DND-41 (cell line): ENCODE measurements at regions not wholly inside any gene's neighbourhood (a gene's known extent, or its start where the extent isn't known, plus 50 kb on each side); places are given as distances from the start of the nearest gene placed in this dataset.

ENCODE experiments used
- EZH2 ChIP-seq: IDR thresholded peaks from 3 replicates; pipeline ENCODE4 v1.6.1; 2012; ENCODE audit warnings: borderline replicate concordance, low read depth, mild to moderate bottlenecking, moderate library complexity, low read length, inconsistent platforms; ENCODE audit not compliant: severe bottlenecking
- TF ChIP-seq, protein P1 (sequence below): IDR thresholded peaks from 2 replicates; pipeline ENCODE4 v1.5.1; 2012; ENCODE audit warnings: borderline replicate concordance, low read length, moderate library complexity, mild to moderate bottlenecking; ENCODE audit not compliant: poor library complexity, severe bottlenecking; ENCODE audit errors: extremely low read depth

DNA sequence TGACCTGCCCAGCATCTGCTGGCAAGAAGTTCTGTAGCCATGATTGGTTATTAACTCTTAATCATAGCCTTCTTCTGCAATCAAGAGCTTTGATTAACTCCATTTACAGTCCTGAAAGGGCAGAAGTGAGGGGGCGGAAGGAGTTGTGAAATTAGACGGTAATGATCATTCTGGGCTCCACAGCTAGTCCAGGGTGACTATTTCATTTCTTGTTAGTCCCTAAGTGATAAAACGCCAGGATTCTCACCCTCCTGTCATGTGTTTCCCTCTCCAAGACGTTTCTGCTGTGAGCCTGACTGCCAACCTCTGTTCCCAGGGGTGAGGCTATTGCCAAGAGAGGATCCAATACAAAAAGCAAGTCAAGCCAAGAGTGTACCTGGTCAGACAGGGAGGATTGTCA is 155.9 kb upstream of the IPO5 start:
- TF ChIP-seq, protein P1, sequence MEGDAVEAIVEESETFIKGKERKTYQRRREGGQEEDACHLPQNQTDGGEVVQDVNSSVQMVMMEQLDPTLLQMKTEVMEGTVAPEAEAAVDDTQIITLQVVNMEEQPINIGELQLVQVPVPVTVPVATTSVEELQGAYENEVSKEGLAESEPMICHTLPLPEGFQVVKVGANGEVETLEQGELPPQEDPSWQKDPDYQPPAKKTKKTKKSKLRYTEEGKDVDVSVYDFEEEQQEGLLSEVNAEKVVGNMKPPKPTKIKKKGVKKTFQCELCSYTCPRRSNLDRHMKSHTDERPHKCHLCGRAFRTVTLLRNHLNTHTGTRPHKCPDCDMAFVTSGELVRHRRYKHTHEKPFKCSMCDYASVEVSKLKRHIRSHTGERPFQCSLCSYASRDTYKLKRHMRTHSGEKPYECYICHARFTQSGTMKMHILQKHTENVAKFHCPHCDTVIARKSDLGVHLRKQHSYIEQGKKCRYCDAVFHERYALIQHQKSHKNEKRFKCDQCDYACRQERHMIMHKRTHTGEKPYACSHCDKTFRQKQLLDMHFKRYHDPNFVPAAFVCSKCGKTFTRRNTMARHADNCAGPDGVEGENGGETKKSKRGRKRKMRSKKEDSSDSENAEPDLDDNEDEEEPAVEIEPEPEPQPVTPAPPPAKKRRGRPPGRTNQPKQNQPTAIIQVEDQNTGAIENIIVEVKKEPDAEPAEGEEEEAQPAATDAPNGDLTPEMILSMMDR: no peak
- TF ChIP-seq EZH2: no peak
